Upper lobe of right lung (tissue), 1 donor: ENCODE measurements at regions not wholly inside any gene's neighbourhood (a gene's known extent, or its start where the extent isn't known, plus 50 kb on each side); places are given as distances from the start of the nearest gene placed in this dataset.

Experiments used
- ATAC-seq: fragments of 200-7000 bp; cut with Tn5 transposase; one replicate; pipeline ENCODE4 v1.9.1; 2020; ENCODE audit warnings: mild to moderate bottlenecking, moderate library complexity
- DNase-seq: peaks from one replicate; pipeline ENCODE4 v3.0.0-alpha.2; 2020
- H3K27ac ChIP-seq: fragments of 200-600 bp; one replicate; pipeline ENCODE4 v1.8.0; 2022
- H3K27me3 ChIP-seq: fragments of 200-600 bp; one replicate; pipeline ENCODE4 v1.8.0; 2022; ENCODE audit warnings: mild to moderate bottlenecking
- H3K36me3 ChIP-seq: fragments of 200-600 bp; one replicate; pipeline ENCODE4 v1.8.0; 2022
- H3K4me1 ChIP-seq: fragments of 200-600 bp; one replicate; pipeline ENCODE4 v1.8.0; 2022
- H3K4me3 ChIP-seq: fragments of 200-600 bp; one replicate; pipeline ENCODE4 v1.8.0; 2022; ENCODE audit warnings: mild to moderate bottlenecking
- H3K9me3 ChIP-seq: fragments of 200-600 bp; one replicate; pipeline ENCODE4 v1.8.0; 2022
- CTCF ChIP-seq: fragments of 200-600 bp; IDR thresholded peaks from one replicate; pipeline ENCODE4 v1.8.0; 2022; ENCODE audit warnings: antibody characterized with exemption
- intact Hi-C: fragments of 100-400 bp; cut with DNase I; formaldehyde crosslinking; loops from one replicate; pipeline ENCODE4 v1.11.0; 2022
- donor health status: DM: no; HTN: yes; CAD: no; lungs with severe emphysema.

- TF ChIP-seq CTCF, result no peak
- intact Hi-C loops, result no loop called here
- H3K4me1 ChIP-seq, result no peaks in the 10 kb centered on the region
- H3K27me3 ChIP-seq, result no peaks in the 10 kb centered on the region
- H3K36me3 ChIP-seq, result no peaks in the 10 kb centered on the region
- ATAC-seq, result no peak
- no peak for DNase-seq
- no peak overlapping the region for H3K27ac ChIP-seq
- H3K4me3 ChIP-seq, result no peak overlapping the region
- H3K9me3 ChIP-seq, result peaks cover 5% of the 10 kb centered on the region
Measured at GRCh38 chr2:104518256-104518655, 335.7 kb upstream of the POU3F3 start.

GRCh38 chr2:104521247-104521646, 332.7 kb upstream of the POU3F3 start:
- H3K4me3 ChIP-seq, result no peak overlapping the region
- peaks cover 10% of the 10 kb centered on the region for H3K9me3 ChIP-seq
- H3K27ac ChIP-seq, result no peak overlapping the region
- no peaks in the 10 kb centered on the region for H3K36me3 ChIP-seq
- no peak for DNase-seq
- no peak for ATAC-seq
- no peaks in the 10 kb centered on the region for H3K27me3 ChIP-seq
- intact Hi-C loops, result no loop called here
- H3K4me1 ChIP-seq, result no peaks in the 10 kb centered on the region
- no peak for TF ChIP-seq CTCF

- no peaks in the 10 kb centered on the region for H3K4me1 ChIP-seq
- H3K36me3 ChIP-seq, result no peaks in the 10 kb centered on the region
- no peaks in the 10 kb centered on the region for H3K27me3 ChIP-seq
- ATAC-seq (no peak), DNase-seq (no peak)
- intact Hi-C loops, result no loop called here
- no peak for TF ChIP-seq CTCF
- no peak overlapping the region for H3K27ac ChIP-seq
- peaks cover 10% of the 10 kb centered on the region for H3K9me3 ChIP-seq
- no peak overlapping the region for H3K4me3 ChIP-seq
Measured at GRCh38 chr2:104523921-104524320, 330.0 kb upstream of the POU3F3 start.

- DNase-seq, result no peak
- Histone ChIP-seq H3K27me3 (no peaks in the 10 kb centered on the region), H3K4me3 (no peak overlapping the region), H3K36me3 (no peaks in the 10 kb centered on the region), H3K9me3 (peaks cover 5% of the 10 kb centered on the region), H3K4me1 (no peaks in the 10 kb centered on the region), H3K27ac (no peak overlapping the region)
- no peak for ATAC-seq
- no peak for TF ChIP-seq CTCF
- intact Hi-C loops, result no loop called here
Measured at GRCh38 chr2:104528101-104528500, 325.8 kb upstream of the POU3F3 start.

- no peaks in the 10 kb centered on the region for H3K27me3 ChIP-seq
- H3K36me3 ChIP-seq, result no peaks in the 10 kb centered on the region
- H3K4me3 ChIP-seq, result no peak overlapping the region
- intact Hi-C loops, result no loop called here
- H3K9me3 ChIP-seq, result no peaks in the 10 kb centered on the region
- no peak for TF ChIP-seq CTCF
- H3K4me1 ChIP-seq, result no peaks in the 10 kb centered on the region
- H3K27ac ChIP-seq, result no peak overlapping the region
- no peak for ATAC-seq
- no peak for DNase-seq
Measured at GRCh38 chr2:104531122-104531521, 322.8 kb upstream of the POU3F3 start.

- Histone ChIP-seq H3K36me3 (no peaks in the 10 kb centered on the region), H3K27ac (no peak overlapping the region), H3K4me1 (no peaks in the 10 kb centered on the region), H3K27me3 (no peaks in the 10 kb centered on the region), H3K4me3 (no peak overlapping the region), H3K9me3 (no peaks in the 10 kb centered on the region)
- ATAC-seq, result no peak
- no peak for DNase-seq
- intact Hi-C loops, result no loop called here
- no peak for TF ChIP-seq CTCF
Measured at GRCh38 chr2:104537116-104537515, 316.8 kb upstream of the POU3F3 start.
